ENCODE measurements at regions not wholly inside any gene's neighbourhood (a gene's known extent, or its start where the extent isn't known, plus 50 kb on each side); places are given as distances from the start of the nearest gene placed in this dataset.
"Not testable (repeated sequence)": the region's sequence is repeated elsewhere in the genome, so short reads cannot be mapped to it uniquely, and the experiment has no call there.

DNA sequence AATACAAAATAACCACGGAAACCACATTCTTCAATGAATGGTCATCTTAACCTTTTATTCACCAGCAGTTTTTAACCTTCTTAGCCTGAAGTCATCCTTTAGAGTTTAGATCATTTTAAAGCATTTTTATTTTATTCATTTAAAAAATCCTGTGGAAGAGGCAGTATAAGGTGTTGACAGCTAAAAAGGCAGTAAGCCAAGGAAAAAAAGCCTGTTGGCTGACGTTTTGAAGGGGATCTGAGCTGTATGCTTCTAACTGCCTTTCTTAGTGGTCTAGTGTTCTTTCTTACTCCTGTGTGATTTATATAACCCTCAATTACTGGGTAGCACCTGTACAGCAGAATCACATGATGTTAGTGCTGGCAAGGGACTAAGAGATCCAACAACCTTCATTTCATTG, 438.3 kb upstream of the SEL1L start:
- DNase-seq = no peak

DNA sequence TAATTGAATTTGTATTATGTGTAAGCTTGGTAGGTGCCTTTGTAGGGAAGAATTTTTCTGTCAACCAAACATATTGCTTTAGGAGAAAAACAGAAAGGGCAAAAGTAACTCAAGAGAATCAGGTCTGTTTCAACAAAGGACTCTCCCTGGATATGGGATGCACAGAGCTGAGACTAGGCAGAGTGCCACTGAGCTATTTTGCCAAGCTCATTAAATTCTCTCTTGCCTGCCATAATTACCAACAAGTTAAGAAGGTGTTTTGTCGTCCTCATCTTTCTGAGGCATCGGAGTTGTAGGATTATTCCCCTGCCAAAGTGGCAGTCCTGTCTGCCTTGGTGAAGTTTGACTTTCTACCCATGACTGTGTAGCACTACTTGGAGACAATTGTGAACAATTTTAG, 438.9 kb upstream of the SEL1L start:
- no peak for DNase-seq

DNA sequence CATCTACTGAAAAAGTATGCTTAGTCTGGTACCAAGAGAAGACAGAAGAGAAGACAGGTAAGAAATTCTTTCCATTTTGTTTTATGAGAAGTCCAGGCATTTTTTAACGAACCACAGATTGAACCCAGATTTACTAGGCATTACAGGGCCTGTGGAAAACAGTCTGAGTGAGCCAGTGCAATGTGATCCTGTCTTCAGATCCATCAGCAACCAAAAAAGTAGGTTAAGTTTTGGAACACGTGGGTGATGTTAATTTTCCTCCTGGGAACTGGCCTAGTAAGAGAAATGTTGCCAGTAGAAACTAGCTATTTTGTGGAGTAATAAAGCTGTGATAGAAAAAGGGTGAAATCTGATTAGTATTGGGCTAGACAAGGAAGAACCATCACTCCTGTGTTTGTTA, 440.9 kb upstream of the SEL1L start:
- no peak for DNase-seq

- DNase-seq = no peak
Measured at GRCh38 chr14:81980601-81981306, 447.1 kb upstream of the SEL1L start.

- no peak for DNase-seq
Measured at GRCh38 chr14:81981307-81981675, 447.6 kb upstream of the SEL1L start.

DNA sequence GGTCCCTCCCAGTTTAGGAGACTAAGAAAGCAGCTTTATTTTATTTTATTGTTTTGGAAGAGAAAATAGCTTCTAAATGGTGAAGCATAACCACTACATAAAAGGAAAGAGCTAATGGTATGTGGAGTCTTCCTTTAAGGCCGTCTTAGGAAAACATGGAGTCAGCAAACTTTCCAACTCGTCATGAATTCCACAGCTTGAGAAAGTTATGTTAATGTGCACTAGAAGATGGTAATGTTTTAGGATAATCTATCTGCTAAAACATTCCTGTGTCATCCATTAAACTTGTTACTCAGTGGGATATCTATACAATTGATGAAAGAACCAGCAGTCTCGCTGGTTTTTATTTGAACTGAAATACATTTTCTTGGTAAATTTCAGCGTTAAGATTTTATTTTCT, 448.4 kb upstream of the SEL1L start:
- DNase-seq = no peak

- DNase-seq = no peak
Measured at GRCh38 chr14:81986005-81986404, 452.4 kb upstream of the SEL1L start.

DNA sequence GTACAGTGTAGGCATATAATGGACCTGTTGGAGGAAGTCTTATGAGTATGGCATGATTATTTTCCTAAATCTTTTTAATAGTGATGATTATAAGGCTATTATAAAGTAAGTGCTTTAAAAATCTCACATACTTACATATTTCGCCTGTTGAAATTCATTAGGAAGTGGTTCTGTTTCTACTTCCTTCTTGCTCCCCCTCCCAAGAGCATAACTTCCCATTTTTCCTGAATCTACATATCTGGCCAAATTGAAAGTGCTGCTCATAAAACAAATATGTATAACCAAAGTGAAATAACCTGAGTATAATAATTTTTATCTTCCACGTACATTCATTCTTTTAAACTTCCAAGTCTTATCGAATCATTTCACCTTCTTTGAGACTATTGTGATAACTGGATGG, 455.6 kb upstream of the SEL1L start:
- DNase-seq = no peak

DNA sequence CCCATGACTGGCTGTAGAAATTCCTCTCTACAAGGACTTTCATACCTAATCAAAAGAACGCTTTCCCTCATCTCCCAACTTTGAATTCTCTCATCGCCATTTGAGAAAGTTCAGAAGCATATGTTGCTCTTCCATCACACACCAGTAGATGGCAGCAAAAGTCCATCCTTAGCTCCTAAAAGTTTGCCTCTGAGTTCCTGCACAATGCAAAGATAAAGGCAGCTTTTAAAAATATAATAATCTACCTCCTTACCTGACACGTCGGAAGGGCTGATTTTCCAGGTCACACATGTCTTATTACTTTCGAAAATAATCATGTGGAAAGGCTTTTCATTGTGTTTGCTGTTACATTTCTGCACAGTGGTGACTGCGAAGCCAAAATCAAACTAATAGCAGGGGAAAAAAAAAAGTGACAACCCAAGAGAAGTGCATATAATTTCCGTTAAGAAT, 456.7 kb upstream of the SEL1L start:
- peak; percentile 23 for DNase-seq

DNA sequence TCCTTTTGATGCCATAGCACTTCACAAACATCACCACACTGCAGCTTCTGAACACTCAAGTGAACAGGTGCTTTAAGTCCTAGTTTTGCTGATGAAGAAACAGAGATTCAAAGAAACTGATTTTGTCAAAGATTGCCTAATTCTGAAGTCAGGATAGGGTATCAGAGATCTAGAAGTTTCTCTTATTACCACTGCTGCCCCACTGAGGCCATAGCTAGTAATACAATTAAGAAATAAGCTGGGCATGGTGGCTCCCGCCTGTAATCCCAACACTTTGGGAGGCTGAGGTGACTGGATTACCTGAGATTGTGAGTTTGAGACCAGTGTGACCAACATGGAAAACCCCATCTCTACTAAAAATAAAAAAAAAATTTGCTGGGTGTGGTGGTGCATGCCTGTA, 458.3 kb upstream of the SEL1L start:
- DNase-seq = no peak

DNA sequence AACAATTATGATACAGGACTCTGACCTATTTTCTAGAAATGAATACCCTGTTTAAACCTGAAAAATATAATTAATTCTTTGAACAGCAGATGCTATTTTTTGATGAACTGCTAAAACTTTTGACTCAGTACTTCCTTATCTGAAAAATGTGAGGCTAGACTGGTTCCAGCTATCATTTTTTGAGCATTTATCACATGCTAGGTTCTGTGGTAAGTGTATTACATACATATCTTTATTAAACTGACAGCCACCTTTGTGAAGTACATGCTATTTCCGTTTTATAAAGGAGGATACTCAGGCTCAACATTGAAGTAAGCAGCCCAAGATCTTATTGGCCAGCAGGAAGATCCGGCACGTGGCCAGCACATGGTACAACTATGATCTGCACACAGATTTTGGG, 459.8 kb upstream of the SEL1L start:
- no peak for DNase-seq

DNA sequence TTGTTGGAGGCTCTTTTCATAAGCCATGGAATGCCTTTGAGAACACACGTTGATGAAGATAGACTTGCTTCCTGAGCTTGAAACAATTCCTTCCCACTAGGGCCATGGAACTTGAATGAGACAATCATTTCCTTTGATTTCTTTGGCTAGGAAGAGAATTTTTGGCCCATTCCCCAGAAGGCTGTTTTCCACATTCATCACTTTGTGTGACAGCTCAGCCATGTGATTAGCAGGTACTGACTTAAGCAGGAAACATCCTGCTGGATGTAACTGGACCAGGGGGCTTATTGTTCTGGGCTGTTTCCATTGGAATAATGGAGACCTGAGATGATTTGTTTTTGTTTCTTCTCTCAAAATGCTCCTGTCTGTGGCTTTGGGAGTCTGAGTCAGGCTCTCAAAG, 469.8 kb upstream of the SEL1L start:
- no peak for DNase-seq

DNA sequence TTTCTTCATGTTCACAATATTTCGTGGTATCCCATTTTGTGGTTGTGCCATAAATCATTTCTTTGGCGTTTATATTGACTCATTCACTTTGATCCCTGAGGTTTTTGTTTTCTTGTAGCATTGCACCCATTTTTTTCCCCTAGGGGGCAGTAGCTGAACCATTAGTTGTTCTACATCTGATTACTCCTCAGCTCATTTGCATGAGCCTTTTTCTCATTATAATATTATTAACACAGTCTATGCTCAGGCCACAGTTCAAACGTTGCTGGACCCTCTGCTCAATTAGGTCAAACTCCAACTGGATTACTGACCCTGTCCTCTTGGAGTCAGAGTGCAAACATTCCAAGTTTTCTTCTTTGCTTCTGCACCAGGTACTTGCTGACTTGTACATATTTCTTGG, 475.4 kb upstream of the SEL1L start:
- no peak for DNase-seq

DNA sequence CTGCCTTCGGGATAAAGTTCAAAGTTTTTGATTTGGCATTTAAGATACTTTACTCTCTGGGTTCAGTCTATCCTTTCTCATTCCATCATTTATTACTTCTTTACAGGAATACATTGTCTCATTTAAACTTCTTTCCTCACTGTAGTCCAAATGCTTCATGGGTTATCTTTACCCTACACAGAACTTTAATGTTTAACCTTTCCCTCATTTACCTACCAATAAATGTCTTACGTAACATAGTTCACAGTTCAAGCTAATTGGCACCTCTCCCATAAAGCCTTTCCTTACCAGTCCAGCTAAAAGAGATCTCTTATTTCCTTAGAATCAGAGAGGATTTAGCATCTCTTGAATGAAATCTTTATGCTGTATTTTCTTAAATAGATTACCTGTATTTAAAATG, 476.3 kb upstream of the SEL1L start:
- DNase-seq = no peak

GRCh38 chr14:82011460-82011859, 477.8 kb upstream of the SEL1L start:
- DNase-seq = no peak

DNA sequence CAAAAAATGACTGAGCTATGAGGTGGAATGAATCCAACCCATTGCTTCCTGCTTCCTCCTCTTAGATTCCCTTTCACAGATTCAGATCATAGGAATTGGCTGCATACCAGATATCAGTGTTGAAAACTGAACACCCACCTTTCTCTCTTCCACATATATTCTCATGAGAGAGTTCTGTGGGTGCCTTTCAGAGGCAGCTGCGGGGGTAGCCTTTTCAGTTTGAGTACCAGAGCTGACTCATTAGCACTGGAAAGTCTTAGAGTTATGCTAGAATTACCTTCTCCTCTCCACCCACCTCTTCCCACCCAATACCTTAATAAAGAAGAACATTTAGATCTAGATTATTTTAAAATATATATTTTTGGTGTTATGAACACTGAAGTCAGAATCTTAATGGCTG, 495.4 kb upstream of the SEL1L start:
- no peak for DNase-seq

DNA sequence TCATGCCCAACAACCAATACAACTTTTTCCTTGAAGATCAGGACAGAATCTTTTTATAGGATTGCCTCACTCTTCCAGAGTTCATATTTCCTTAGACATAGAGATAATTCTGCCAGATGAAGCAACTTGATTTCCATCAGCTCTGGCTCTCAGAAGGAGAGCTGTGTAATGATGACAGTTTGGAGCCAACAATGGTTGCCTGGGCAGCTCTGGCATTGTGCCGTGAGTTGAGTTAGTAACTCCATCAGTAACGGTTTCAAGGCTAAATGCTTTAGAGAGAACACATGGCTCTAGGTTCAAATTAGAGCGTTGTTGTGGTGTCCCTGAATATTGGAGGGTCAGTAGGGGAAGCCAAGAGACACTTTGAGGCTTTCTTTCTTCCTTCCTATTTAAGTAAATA, 501.7 kb upstream of the SEL1L start:
- no peak for DNase-seq

- not testable (repeated sequence) for DNase-seq
Measured at GRCh38 chr14:82038066-82038465, 504.4 kb upstream of the SEL1L start.

- no peak for DNase-seq
Measured at GRCh38 chr14:82045339-82045738, 511.7 kb upstream of the SEL1L start.

DNA sequence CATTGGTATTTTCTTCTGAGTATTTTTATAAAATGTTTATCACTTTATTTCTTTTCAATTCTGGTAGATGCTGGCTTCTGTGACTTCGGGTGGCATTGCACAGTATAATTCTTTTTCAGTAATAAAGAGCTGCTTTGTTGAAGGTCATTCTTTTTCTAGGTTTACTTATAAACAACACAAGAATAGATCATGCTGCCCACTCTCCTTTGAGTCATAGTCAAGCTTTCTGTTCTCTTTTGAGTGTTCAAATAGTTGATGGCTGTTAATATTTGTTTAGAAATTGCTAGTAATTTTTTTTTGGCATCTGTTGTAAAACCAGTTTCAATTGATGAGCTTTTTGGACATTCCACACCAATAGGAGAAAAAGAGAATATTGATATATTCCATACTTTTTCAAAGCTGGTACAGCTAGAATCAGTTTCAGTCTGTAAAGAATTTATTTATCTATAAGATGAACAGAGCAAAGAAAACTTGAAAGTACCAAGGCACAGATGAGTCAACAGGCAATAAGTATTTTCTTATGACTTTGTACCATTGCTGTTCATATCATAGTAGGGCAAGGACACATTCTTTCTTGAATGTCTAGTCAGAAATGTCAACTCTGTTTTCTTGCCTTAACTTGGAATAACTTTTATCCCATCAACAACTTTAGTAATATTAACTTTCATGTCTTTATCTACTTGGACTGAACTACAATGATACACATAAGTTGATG, 513.0 kb upstream of the SEL1L start:
- no peak for DNase-seq

DNA sequence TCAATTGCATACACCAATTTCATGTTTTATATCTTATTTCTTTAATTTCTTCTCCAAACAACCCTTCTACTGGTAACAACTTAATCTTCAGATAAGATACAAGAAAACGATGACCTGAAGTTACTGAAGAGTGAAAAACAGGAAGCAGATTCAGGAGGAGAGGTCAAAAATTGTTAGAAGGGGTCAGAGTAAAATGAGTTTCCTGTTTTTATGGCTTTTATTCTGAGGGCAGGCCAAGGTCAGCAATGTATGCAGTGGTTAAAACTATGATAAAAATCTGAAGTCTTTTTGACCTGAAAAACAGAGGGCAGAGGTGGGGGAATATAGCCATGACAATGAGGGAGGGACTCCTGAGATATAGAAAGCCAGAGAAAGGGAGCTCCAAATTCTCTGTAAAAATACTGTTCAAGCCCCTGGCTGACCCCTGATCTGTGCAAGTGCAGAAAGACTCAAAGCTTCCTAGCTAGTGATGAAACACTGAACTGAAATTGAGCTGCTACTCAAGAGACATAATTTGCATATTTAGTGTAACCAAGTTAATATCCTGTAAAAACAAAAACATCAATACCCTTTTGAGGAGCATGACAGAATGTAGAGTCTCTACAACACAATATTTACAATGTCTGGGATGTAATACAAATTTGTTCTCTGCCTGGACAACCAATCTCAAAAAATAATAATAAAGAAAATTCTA, 514.3 kb upstream of the SEL1L start:
- no peak for DNase-seq

DNA sequence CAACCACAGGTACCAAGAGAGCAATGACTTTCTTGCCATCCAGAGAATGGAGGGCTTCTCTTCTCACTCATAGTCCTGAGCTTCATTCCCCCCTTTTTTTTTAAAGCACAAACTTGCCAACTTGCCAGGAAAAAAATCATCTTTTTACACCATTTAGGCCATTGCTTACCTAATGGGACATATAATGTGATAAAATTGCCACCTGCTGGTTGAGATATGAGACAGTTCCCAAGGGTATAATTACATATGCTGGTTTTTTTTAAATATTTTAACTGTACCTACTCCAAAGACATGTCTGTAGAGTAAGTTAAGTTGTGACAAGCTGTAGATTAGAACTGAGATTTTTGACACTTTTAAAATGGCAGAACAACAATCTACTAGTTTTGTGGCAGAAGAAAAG, 519.1 kb upstream of the SEL1L start:
- DNase-seq = no peak

- no peak for DNase-seq
Measured at GRCh38 chr14:82055515-82056115, 522.0 kb upstream of the SEL1L start.

DNA sequence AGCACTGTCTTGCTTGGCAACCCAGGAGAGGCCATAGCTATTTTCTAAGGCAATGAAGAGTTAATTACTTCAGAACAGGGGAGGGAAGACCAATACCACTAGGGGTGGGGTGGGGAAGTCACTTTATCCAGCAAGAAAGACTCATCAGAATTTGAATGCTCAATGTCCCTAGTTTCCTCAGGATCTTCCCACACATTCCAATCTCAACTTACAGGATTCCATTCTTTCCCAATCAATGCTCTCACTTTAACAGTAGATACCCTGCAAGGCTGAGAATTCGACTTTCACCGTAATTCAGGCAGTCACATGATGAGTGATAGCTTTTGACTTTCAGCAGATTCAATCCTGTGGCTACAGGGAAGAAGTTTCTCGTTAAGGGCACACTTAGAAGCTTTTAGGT, 526.6 kb upstream of the SEL1L start:
- no peak for DNase-seq

Measured in kidney glomerular epithelial cell (primary cell).